GM23338 (cell line): ENCODE measurements at regions not wholly inside any gene's neighbourhood (a gene's known extent, or its start where the extent isn't known, plus 50 kb on each side); places are given as distances from the start of the nearest gene placed in this dataset.

Experiments
- ATAC-seq: fragments of 200-7000 bp; cut with Tn5 transposase; 3 replicates; pipeline ENCODE4 v1.9.1; 2020
- DNase-seq: peaks from one replicate; pipeline ENCODE4 v3.0.0-alpha.2; 2015; ENCODE audit warnings: low spot score
- H2AFZ ChIP-seq: fragments of 200-600 bp; sonication (generic); 2 replicates; pipeline ENCODE4 v1.8.0; 2016; ENCODE audit warnings: antibody characterized with exemption, mild to moderate bottlenecking, moderate library complexity
- H3F3A ChIP-seq: fragments of 200-600 bp; sonication (generic); replicated peaks from 2 replicates; pipeline ENCODE4 v1.8.0; 2017; ENCODE audit warnings: antibody characterized with exemption, mixed run types, low read depth
- H3K27ac ChIP-seq: fragments of 200-600 bp; sonication (generic); 2 replicates; pipeline ENCODE4 v1.6.1; 2016; ENCODE audit warnings: low read depth
- H3K27me3 ChIP-seq: fragments of 200-600 bp; sonication (generic); 2 replicates; pipeline ENCODE4 v1.8.0; 2016; ENCODE audit warnings: mild to moderate bottlenecking, mixed run types, moderate library complexity; ENCODE audit not compliant: insufficient read depth
- H3K36me3 ChIP-seq: fragments of 200-600 bp; sonication (generic); 2 replicates; pipeline ENCODE4 v1.8.0; 2016; ENCODE audit warnings: mild to moderate bottlenecking; ENCODE audit not compliant: insufficient read depth
- H3K4me1 ChIP-seq: fragments of 200-600 bp; sonication (generic); 2 replicates; pipeline ENCODE4 v1.8.0; 2016; ENCODE audit warnings: mild to moderate bottlenecking, moderate library complexity; ENCODE audit not compliant: insufficient read depth
- H3K4me2 ChIP-seq: fragments of 200-600 bp; sonication (generic); 2 replicates; pipeline ENCODE4 v1.7.1; 2017; ENCODE audit warnings: mixed run types
- H3K4me3 ChIP-seq: fragments of 200-600 bp; sonication (generic); 2 replicates; pipeline ENCODE4 v1.6.1; 2016; ENCODE audit warnings: mixed run types
- H3K79me2 ChIP-seq: fragments of 200-600 bp; sonication (generic); replicated peaks from 2 replicates; pipeline ENCODE4 v1.8.0; 2017; ENCODE audit warnings: mild to moderate bottlenecking; ENCODE audit not compliant: insufficient read depth
- H3K9me2 ChIP-seq: fragments of 200-600 bp; sonication (generic); 2 replicates; pipeline ENCODE4 v1.8.0; 2017; ENCODE audit not compliant: insufficient read depth
- H4K20me1 ChIP-seq: fragments of 200-600 bp; sonication (generic); replicated peaks from 2 replicates; pipeline ENCODE4 v1.8.0; 2017; ENCODE audit warnings: mild to moderate bottlenecking; ENCODE audit not compliant: insufficient read depth
- H3K27ac Mint-ChIP-seq: 2 replicates; pipeline ENCODE4 v1.8.0; 2020; ENCODE audit warnings: inconsistent platforms, mild to moderate bottlenecking, moderate library complexity, mixed read lengths
- H3K27me3 Mint-ChIP-seq: 3 replicates; pipeline ENCODE4 v1.8.0; 2022; ENCODE audit warnings: low read depth, mild to moderate bottlenecking, moderate library complexity, mixed read lengths, inconsistent platforms; ENCODE audit not compliant: insufficient read depth, poor library complexity
- H3K36me3 Mint-ChIP-seq: 3 replicates; pipeline ENCODE4 v1.8.0; 2021; ENCODE audit warnings: low read depth, mild to moderate bottlenecking, inconsistent platforms, moderate library complexity, mixed read lengths
- H3K4me1 Mint-ChIP-seq: 3 replicates; pipeline ENCODE4 v1.8.0; 2020; ENCODE audit warnings: mild to moderate bottlenecking, inconsistent platforms, mixed read lengths
- H3K4me3 Mint-ChIP-seq: 3 replicates; pipeline ENCODE4 v1.8.0; 2021; ENCODE audit warnings: moderate library complexity, mild to moderate bottlenecking, inconsistent platforms, mixed read lengths
- H3K9me3 Mint-ChIP-seq: 3 replicates; pipeline ENCODE4 v1.8.0; 2020; ENCODE audit warnings: moderate library complexity, mild to moderate bottlenecking, inconsistent platforms, mixed read lengths
- ETS1 ChIP-seq: IDR thresholded peaks from 2 replicates; pipeline ENCODE4 v1.6.1; 2016; ENCODE audit warnings: antibody characterized with exemption
- EZH2 ChIP-seq: fragments of 200-600 bp; sonication (generic); IDR thresholded peaks from one replicate; pipeline ENCODE4 v1.8.0; 2017; ENCODE audit warnings: antibody characterized with exemption, mild to moderate bottlenecking, low read depth; ENCODE audit not compliant: unreplicated experiment
- NANOG ChIP-seq: IDR thresholded peaks from 2 replicates; pipeline ENCODE4 v1.6.1; 2016; ENCODE audit warnings: antibody characterized with exemption, borderline replicate concordance
- REST ChIP-seq: IDR thresholded peaks from one replicate; pipeline ENCODE4 v1.6.1; 2018; ENCODE audit warnings: antibody characterized with exemption; ENCODE audit not compliant: unreplicated experiment
- STAT1 ChIP-seq: IDR thresholded peaks from one replicate; pipeline ENCODE4 v1.6.1; 2016; ENCODE audit warnings: antibody characterized with exemption; ENCODE audit not compliant: unreplicated experiment
- ZNF114 ChIP-seq: fragments of 250-450 bp; sonication (Bioruptor Pico); IDR thresholded peaks from 2 replicates; pipeline ENCODE4 v1.5.0; 2020; ENCODE audit warnings: mild to moderate bottlenecking, moderate library complexity
- ZNF331 ChIP-seq: fragments of 250-450 bp; sonication (Bioruptor Pico); IDR thresholded peaks from 2 replicates; pipeline ENCODE4 v1.5.0; 2020; ENCODE audit warnings: low read depth, mild to moderate bottlenecking, moderate library complexity
- TF ChIP-seq, protein P1 (sequence below): fragments of 250-450 bp; sonication (Bioruptor Pico); IDR thresholded peaks from 2 replicates; pipeline ENCODE4 v1.5.0; 2020; ENCODE audit warnings: mild to moderate bottlenecking, moderate library complexity
- TF ChIP-seq, protein P2 (sequence below), 2 experiments: fragments of 200-600 bp in 1 of 2; sonication (generic) in 1 of 2; conservative IDR thresholded peaks; 2 replicates each; pipeline versions ENCODE4 v1.5.1 to v1.6.1; 2016 to 2017; ENCODE audit warnings: antibody characterized with exemption in 2 of 2, low read depth in 2 of 2, mild to moderate bottlenecking in 2 of 2, moderate library complexity in 1 of 2

DNA sequence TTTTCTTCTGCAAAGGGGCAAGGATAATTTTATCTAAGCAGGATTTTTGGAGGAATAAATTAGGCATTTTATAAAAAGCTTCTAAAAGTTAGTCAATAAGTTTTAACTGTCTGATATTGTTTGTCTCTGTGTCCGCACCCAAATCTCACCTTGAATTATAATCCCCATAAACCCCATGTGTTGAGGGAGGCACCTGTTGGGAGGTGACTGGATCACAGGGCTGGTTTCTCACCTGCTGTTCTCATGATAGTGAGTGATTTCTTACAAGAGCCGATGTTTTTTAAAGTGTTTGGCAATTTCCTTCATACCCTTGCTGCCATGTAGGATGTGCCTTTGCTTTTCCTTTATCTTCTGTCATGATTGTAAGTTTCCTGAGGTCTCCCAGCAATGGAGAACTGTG lies 481.4 kb downstream of the GBA3 start:
- no peak overlapping the region for H2AFZ ChIP-seq
- H3K9me3 Mint-ChIP-seq = no peaks in the 10 kb centered on the region; the same call in 1 of the 3 replicates
- H3K27ac Mint-ChIP-seq = no peak overlapping the region
- H3K4me3 Mint-ChIP-seq = no peak overlapping the region
- peaks cover 3% of the 10 kb centered on the region; the same call in 2 of the 3 replicates for H3K4me1 Mint-ChIP-seq
- H3K4me1 ChIP-seq = no peaks in the 10 kb centered on the region
- H3K36me3 Mint-ChIP-seq = no peaks in the 10 kb centered on the region; the same call in 2 of the 3 replicates
- no peak overlapping the region for H3K4me3 ChIP-seq
- H3K4me2 ChIP-seq = no peak overlapping the region
- no peaks in the 10 kb centered on the region for H3K27me3 ChIP-seq
- no peaks in the 10 kb centered on the region for H3K36me3 ChIP-seq
- DNase-seq = no peak
- TF ChIP-seq STAT1 (no peak), ETS1 (no peak), ZNF114 (CRISPR knock-in tag) (no peak)
- TF ChIP-seq, protein P1, sequence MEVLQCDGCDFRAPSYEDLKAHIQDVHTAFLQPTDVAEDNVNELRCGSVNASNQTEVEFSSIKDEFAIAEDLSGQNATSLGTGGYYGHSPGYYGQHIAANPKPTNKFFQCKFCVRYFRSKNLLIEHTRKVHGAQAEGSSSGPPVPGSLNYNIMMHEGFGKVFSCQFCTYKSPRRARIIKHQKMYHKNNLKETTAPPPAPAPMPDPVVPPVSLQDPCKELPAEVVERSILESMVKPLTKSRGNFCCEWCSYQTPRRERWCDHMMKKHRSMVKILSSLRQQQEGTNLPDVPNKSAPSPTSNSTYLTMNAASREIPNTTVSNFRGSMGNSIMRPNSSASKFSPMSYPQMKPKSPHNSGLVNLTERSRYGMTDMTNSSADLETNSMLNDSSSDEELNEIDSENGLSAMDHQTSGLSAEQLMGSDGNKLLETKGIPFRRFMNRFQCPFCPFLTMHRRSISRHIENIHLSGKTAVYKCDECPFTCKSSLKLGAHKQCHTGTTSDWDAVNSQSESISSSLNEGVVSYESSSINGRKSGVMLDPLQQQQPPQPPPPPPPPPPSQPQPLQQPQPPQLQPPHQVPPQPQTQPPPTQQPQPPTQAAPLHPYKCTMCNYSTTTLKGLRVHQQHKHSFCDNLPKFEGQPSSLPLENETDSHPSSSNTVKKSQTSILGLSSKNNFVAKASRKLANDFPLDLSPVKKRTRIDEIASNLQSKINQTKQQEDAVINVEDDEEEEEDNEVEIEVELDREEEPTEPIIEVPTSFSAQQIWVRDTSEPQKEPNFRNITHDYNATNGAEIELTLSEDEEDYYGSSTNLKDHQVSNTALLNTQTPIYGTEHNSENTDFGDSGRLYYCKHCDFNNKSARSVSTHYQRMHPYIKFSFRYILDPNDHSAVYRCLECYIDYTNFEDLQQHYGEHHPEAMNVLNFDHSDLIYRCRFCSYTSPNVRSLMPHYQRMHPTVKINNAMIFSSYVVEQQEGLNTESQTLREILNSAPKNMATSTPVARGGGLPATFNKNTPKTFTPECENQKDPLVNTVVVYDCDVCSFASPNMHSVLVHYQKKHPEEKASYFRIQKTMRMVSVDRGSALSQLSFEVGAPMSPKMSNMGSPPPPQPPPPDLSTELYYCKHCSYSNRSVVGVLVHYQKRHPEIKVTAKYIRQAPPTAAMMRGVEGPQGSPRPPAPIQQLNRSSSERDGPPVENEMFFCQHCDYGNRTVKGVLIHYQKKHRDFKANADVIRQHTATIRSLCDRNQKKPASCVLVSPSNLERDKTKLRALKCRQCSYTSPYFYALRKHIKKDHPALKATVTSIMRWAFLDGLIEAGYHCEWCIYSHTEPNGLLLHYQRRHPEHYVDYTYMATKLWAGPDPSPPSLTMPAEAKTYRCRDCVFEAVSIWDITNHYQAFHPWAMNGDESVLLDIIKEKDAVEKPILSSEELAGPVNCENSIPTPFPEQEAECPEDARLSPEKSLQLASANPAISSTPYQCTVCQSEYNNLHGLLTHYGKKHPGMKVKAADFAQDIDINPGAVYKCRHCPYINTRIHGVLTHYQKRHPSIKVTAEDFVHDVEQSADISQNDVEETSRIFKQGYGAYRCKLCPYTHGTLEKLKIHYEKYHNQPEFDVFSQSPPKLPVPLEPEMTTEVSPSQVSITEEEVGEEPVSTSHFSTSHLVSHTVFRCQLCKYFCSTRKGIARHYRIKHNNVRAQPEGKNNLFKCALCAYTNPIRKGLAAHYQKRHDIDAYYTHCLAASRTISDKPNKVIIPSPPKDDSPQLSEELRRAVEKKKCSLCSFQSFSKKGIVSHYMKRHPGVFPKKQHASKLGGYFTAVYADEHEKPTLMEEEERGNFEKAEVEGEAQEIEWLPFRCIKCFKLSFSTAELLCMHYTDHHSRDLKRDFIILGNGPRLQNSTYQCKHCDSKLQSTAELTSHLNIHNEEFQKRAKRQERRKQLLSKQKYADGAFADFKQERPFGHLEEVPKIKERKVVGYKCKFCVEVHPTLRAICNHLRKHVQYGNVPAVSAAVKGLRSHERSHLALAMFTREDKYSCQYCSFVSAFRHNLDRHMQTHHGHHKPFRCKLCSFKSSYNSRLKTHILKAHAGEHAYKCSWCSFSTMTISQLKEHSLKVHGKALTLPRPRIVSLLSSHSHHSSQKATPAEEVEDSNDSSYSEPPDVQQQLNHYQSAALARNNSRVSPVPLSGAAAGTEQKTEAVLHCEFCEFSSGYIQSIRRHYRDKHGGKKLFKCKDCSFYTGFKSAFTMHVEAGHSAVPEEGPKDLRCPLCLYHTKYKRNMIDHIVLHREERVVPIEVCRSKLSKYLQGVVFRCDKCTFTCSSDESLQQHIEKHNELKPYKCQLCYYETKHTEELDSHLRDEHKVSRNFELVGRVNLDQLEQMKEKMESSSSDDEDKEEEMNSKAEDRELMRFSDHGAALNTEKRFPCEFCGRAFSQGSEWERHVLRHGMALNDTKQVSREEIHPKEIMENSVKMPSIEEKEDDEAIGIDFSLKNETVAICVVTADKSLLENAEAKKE (CRISPR knock-in tag) = no peak
- H3K27me3 Mint-ChIP-seq = peaks cover 5% of the 10 kb centered on the region
- peaks cover 6% of the 10 kb centered on the region; the same call in 1 of the 2 replicates for H3K9me2 ChIP-seq
- H3K27ac ChIP-seq = no peak overlapping the region
- no peaks in the 10 kb centered on the region for H3F3A ChIP-seq
- ATAC-seq = no peak
- H4K20me1 ChIP-seq = no peaks in the 10 kb centered on the region
- H3K79me2 ChIP-seq = no peaks in the 10 kb centered on the region

DNA sequence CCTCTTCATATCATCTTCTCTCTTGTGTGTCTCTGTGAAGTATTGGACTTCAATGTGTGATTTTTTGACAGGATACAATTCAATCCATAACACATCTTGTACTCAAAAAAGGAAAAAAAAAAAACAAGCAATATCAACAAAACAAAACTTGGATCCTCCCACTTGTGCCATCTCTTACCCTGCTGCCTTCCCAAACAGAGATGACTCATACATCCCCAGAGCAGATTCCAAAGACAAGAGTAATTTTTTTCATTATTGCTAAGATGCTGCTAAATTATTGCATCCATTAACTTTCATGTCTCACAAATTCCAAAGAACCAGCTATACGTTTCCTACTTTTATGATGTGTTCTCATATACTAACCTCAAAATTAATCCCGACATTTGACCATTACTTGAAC lies 479.2 kb downstream of the GBA3 start:
- Histone ChIP-seq H3F3A (no peaks in the 10 kb centered on the region), H3K4me3 (no peak overlapping the region), H3K4me1 (no peaks in the 10 kb centered on the region; the same call in 1 of the 2 replicates), H3K36me3 (no peaks in the 10 kb centered on the region), H4K20me1 (no peaks in the 10 kb centered on the region), H3K9me2 (peaks cover 5% of the 10 kb centered on the region; the same call in 1 of the 2 replicates), H2AFZ (0 out of 2 replicates have a peak overlapping the region, but pooled peaks have one; percentile 28), H3K27me3 (no peaks in the 10 kb centered on the region), H3K4me2 (no peak overlapping the region), H3K27ac (no peak overlapping the region), H3K79me2 (no peaks in the 10 kb centered on the region)
- Mint-ChIP-seq H3K4me1 (peaks cover 3% of the 10 kb centered on the region; the same call in 2 of the 3 replicates), H3K36me3 (no peaks in the 10 kb centered on the region), H3K9me3 (no peaks in the 10 kb centered on the region; the same call in 2 of the 3 replicates), H3K27ac (no peak overlapping the region), H3K4me3 (no peak overlapping the region), H3K27me3 (peaks cover 3% of the 10 kb centered on the region)
- DNase-seq (no peak), ATAC-seq (no peak)
- TF ChIP-seq, protein P2, sequence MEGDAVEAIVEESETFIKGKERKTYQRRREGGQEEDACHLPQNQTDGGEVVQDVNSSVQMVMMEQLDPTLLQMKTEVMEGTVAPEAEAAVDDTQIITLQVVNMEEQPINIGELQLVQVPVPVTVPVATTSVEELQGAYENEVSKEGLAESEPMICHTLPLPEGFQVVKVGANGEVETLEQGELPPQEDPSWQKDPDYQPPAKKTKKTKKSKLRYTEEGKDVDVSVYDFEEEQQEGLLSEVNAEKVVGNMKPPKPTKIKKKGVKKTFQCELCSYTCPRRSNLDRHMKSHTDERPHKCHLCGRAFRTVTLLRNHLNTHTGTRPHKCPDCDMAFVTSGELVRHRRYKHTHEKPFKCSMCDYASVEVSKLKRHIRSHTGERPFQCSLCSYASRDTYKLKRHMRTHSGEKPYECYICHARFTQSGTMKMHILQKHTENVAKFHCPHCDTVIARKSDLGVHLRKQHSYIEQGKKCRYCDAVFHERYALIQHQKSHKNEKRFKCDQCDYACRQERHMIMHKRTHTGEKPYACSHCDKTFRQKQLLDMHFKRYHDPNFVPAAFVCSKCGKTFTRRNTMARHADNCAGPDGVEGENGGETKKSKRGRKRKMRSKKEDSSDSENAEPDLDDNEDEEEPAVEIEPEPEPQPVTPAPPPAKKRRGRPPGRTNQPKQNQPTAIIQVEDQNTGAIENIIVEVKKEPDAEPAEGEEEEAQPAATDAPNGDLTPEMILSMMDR (conservative IDR thresholded peaks at IDR 0.05; ENCODE audit: low read depth in 2 of 2) = no peak
- no peak for TF ChIP-seq ZNF331 (CRISPR knock-in tag)
- TF ChIP-seq EZH2 = no peak
- no peak for TF ChIP-seq ZNF114 (CRISPR knock-in tag)
- TF ChIP-seq NANOG = no peak
- no peak for TF ChIP-seq REST
